Liver (tissue), 8 donors: ENCODE measurements at regions not wholly inside any gene's neighbourhood (a gene's known extent, or its start where the extent isn't known, plus 50 kb on each side); places are given as distances from the start of the nearest gene placed in this dataset.

Source experiments
- DNase-seq: peaks from one replicate; pipeline ENCODE4 v3.0.0-alpha.2; 2017; ENCODE audit warnings: low spot score
- H3K27ac ChIP-seq, 2 donors: one replicate each; pipeline ENCODE4 v1.7.0; 2013; ENCODE audit warnings: inconsistent platforms in 2 of 2, low read length in 2 of 2, control low read depth in 1 of 2, low read depth in 1 of 2, mild to moderate bottlenecking in 1 of 2
- H3K27me3 ChIP-seq, 4 donors: one replicate each; pipeline versions ENCODE4 v1.6.1 to v1.7.0; 2013; ENCODE audit warnings: low read length in 3 of 4, inconsistent platforms in 1 of 4, mild to moderate bottlenecking in 1 of 4, moderate library complexity in 1 of 4; ENCODE audit not compliant: control insufficient read depth in 4 of 4, insufficient read depth in 4 of 4
- H3K36me3 ChIP-seq, 4 donors: one replicate each; pipeline versions ENCODE4 v1.6.1 to v1.7.0; 2013; ENCODE audit warnings: low read length in 3 of 4, mild to moderate bottlenecking in 3 of 4, low read depth in 1 of 4, moderate library complexity in 1 of 4; ENCODE audit not compliant: control insufficient read depth in 4 of 4, insufficient read depth in 3 of 4
- H3K4me1 ChIP-seq, 4 donors: one replicate each; pipeline versions ENCODE4 v1.6.1 to v1.7.0; 2013; ENCODE audit warnings: low read length in 3 of 4, mild to moderate bottlenecking in 3 of 4, moderate library complexity in 1 of 4; ENCODE audit not compliant: control insufficient read depth in 4 of 4, insufficient read depth in 4 of 4
- H3K4me3 ChIP-seq, 3 donors: one replicate each; pipeline versions ENCODE4 v1.6.1 to v1.7.0; 2013; ENCODE audit warnings: low read length in 3 of 3, control low read depth in 1 of 3, low read depth in 1 of 3, mild to moderate bottlenecking in 1 of 3
- H3K9ac ChIP-seq, 2 donors: one replicate each; pipeline ENCODE4 v1.7.0; 2013; ENCODE audit warnings: low read length in 2 of 2, mild to moderate bottlenecking in 2 of 2, moderate library complexity in 2 of 2, control low read depth in 1 of 2, low read depth in 1 of 2
- H3K9me3 ChIP-seq, 4 donors: one replicate each; pipeline versions ENCODE4 v1.6.1 to v1.7.0; 2013; ENCODE audit warnings: low read length in 3 of 4; ENCODE audit not compliant: control insufficient read depth in 4 of 4
- ATF3 ChIP-seq: IDR thresholded peaks from 2 replicates; pipeline ENCODE4 v1.6.1; 2016; ENCODE audit warnings: antibody characterized with exemption
- CTCF ChIP-seq: fragments of 150-350 bp; IDR thresholded peaks from 2 replicates; pipeline ENCODE4 v1.5.1; 2017; ENCODE audit warnings: improper control_type of control experiment, low read depth, low read length; ENCODE audit not compliant: missing input control
- FOXA1 ChIP-seq: IDR thresholded peaks from 2 replicates; pipeline ENCODE4 v1.6.1; 2016; ENCODE audit warnings: antibody characterized with exemption
- FOXA2 ChIP-seq: IDR thresholded peaks from 2 replicates; pipeline ENCODE4 v1.6.1; 2016; ENCODE audit warnings: antibody characterized with exemption
- GABPA ChIP-seq, 2 donors: IDR thresholded peaks in 1 of 2; conservative IDR thresholded peaks in 1 of 2; 2 replicates each; pipeline ENCODE4 v1.6.1; 2016; ENCODE audit warnings: antibody characterized with exemption in 2 of 2, mild to moderate bottlenecking in 1 of 2, moderate library complexity in 1 of 2
- HNF4A ChIP-seq, 2 donors: conservative IDR thresholded peaks; 2 replicates each; pipeline ENCODE4 v1.6.1; 2016; ENCODE audit warnings: antibody characterized with exemption in 2 of 2, mild to moderate bottlenecking in 2 of 2
- HNF4G ChIP-seq: IDR thresholded peaks from 2 replicates; pipeline ENCODE4 v1.6.1; 2016; ENCODE audit warnings: antibody characterized with exemption
- JUND ChIP-seq, 2 donors: IDR thresholded peaks; 2 replicates each; pipeline ENCODE4 v1.6.1; 2016; ENCODE audit warnings: antibody characterized with exemption in 2 of 2
- MAX ChIP-seq: IDR thresholded peaks from 2 replicates; pipeline ENCODE4 v1.6.1; 2016; ENCODE audit warnings: antibody characterized with exemption
- NR2F2 ChIP-seq: IDR thresholded peaks from 2 replicates; pipeline ENCODE4 v1.6.1; 2016; ENCODE audit warnings: antibody characterized with exemption
- RAD21 ChIP-seq, 2 donors: IDR thresholded peaks; 2 replicates each; pipeline ENCODE4 v1.6.1; 2016; ENCODE audit warnings: antibody characterized with exemption in 2 of 2, mild to moderate bottlenecking in 2 of 2
- REST ChIP-seq: IDR thresholded peaks from 2 replicates; pipeline ENCODE4 v1.6.1; 2016; ENCODE audit warnings: antibody characterized with exemption, mild to moderate bottlenecking
- RXRA ChIP-seq, 2 donors: IDR thresholded peaks; 2 replicates each; pipeline ENCODE4 v1.6.1; 2017 to 2018; ENCODE audit warnings: antibody characterized with exemption in 2 of 2, mild to moderate bottlenecking in 1 of 2
- SP1 ChIP-seq: IDR thresholded peaks from 2 replicates; pipeline ENCODE4 v1.6.1; 2018; ENCODE audit warnings: antibody characterized with exemption, mild to moderate bottlenecking
- TAF1 ChIP-seq: conservative IDR thresholded peaks from 2 replicates; pipeline ENCODE4 v1.6.1; 2016; ENCODE audit warnings: antibody characterized with exemption, mild to moderate bottlenecking
- YY1 ChIP-seq: IDR thresholded peaks from 2 replicates; pipeline ENCODE4 v1.6.1; 2016; ENCODE audit warnings: antibody characterized with exemption, mild to moderate bottlenecking
- WGBS: extraction: QIAGEN DNeasy Blood & Tissue Kit; methylation state at CpG from one replicate; pipeline ENCODE4 v1.1.7; 2013; 5-methylcytosine and 5-hydroxymethylcytosine counted together
- TF ChIP-seq, protein P1 (sequence below): IDR thresholded peaks from 2 replicates; pipeline ENCODE4 v1.6.1; 2016; ENCODE audit warnings: antibody characterized with exemption
- donor health status: healthy.
- donor health status: healthy.
- donor health status: healthy.
- donor health status: healthy.
- donor health status: healthy.

DNA sequence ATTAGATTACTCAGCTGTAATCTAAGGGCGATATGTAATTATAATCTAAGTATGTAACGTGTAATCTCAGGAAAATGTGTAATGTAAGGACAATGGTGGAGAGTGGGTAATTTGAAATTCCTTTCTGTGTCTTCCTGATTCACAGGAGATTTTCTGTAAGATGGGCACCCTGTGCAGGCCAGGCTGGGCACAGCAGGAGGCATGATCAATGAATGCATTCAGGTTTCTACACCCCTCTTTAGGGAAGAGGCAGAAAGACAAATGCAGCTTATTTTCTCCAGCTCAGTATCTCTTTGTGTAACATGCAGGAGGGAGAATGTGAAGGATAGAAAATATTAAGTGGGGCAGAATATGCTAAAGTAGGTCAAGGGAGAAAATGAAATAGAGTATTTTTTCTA lies 320.1 kb downstream of the PIK3C3 start:
- Histone ChIP-seq H3K4me1 (no peaks in the 10 kb centered on the region), H3K27me3 (no peaks in the 10 kb centered on the region), H3K9ac (no peak overlapping the region), H3K4me3 (no peak overlapping the region), H3K36me3 (no peaks in the 10 kb centered on the region), H3K9me3 (no peaks in the 10 kb centered on the region), H3K27ac (no peak overlapping the region)
- no peak for DNase-seq
- TF ChIP-seq NR2F2: no peak
- TF ChIP-seq CTCF: no peak
- TF ChIP-seq REST: no peak
- TF ChIP-seq YY1: no peak
- no peak for TF ChIP-seq JUND (IDR thresholded peaks at IDR 0.05)
- TF ChIP-seq FOXA2: no peak
- no peak for TF ChIP-seq HNF4A (conservative IDR thresholded peaks at IDR 0.05)
- no peak for TF ChIP-seq RXRA (IDR thresholded peaks at IDR 0.05)
- TF ChIP-seq HNF4G: no peak
- TF ChIP-seq FOXA1: no peak
- no peak for TF ChIP-seq SP1
- TF ChIP-seq ATF3: no peak
- no peak for TF ChIP-seq TAF1
- no peak for TF ChIP-seq GABPA (IDR thresholded peaks at IDR 0.05 in 1 of 2, conservative IDR thresholded peaks at IDR 0.05 in 1 of 2)
- TF ChIP-seq RAD21 (IDR thresholded peaks at IDR 0.05): no peak
- TF ChIP-seq, protein P1, sequence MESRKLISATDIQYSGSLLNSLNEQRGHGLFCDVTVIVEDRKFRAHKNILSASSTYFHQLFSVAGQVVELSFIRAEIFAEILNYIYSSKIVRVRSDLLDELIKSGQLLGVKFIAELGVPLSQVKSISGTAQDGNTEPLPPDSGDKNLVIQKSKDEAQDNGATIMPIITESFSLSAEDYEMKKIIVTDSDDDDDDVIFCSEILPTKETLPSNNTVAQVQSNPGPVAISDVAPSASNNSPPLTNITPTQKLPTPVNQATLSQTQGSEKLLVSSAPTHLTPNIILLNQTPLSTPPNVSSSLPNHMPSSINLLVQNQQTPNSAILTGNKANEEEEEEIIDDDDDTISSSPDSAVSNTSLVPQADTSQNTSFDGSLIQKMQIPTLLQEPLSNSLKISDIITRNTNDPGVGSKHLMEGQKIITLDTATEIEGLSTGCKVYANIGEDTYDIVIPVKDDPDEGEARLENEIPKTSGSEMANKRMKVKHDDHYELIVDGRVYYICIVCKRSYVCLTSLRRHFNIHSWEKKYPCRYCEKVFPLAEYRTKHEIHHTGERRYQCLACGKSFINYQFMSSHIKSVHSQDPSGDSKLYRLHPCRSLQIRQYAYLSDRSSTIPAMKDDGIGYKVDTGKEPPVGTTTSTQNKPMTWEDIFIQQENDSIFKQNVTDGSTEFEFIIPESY: no peak
- 68% methylated on average over 2 of the region's 2 CpGs for WGBS

DNA sequence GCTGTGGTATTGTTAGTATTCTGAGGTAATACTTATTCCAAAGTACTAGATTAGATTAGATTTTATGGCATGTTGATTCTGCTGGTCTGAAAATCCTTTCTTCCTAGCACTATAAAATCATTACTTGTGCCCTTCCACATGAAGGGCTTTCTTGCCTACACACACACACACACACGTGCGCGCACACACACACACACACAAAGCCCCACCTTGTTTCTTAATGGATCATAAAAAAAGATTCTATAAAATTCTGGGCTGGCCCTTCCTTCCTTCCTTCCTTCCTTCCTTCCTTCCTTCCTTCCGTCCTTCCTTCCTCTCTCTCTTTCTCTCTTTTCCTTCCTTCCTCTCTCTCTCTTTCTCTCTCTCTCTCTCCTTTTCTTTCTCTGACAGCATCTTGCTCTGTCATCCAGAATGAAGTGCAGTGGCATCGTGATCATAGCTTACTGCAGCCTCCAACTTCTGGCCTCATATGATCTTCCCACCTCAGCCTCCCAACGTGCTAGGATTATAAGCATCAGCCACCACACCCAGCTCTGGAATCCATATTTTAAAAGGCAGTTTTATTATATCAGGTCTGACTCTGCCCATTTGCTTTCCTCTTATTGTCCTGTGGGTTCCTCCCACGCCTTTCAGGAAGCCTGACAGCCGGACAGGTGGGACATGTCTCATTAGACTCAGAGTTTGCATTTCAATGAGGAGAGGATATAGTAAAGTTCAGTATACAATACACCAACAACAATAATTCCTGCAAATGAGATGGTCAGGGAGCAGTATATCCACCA lies 321.1 kb downstream of the PIK3C3 start:
- H3K36me3 ChIP-seq: no peaks in the 10 kb centered on the region
- DNase-seq: no peak
- H3K9ac ChIP-seq: no peak overlapping the region
- H3K27ac ChIP-seq: no peak overlapping the region
- 76% methylated on average over 7 of the region's 8 CpGs for WGBS
- H3K4me3 ChIP-seq: no peak overlapping the region
- no peaks in the 10 kb centered on the region for H3K27me3 ChIP-seq
- no peaks in the 10 kb centered on the region for H3K9me3 ChIP-seq
- H3K4me1 ChIP-seq: no peaks in the 10 kb centered on the region
- no peak for TF ChIP-seq HNF4A (conservative IDR thresholded peaks at IDR 0.05)
- TF ChIP-seq REST: no peak
- no peak for TF ChIP-seq SP1
- TF ChIP-seq RXRA (IDR thresholded peaks at IDR 0.05): no peak
- no peak for TF ChIP-seq YY1
- no peak for TF ChIP-seq NR2F2
- no peak for TF ChIP-seq MAX
- TF ChIP-seq FOXA2: no peak
- TF ChIP-seq TAF1: no peak
- no peak for TF ChIP-seq GABPA (IDR thresholded peaks at IDR 0.05 in 1 of 2, conservative IDR thresholded peaks at IDR 0.05 in 1 of 2)
- no peak for TF ChIP-seq CTCF
